NCI-H1092 treated with DMSO at 0.1 percent for 48 hours (cell line): ENCODE measurements at regions not wholly inside any gene's neighbourhood (a gene's known extent, or its start where the extent isn't known, plus 50 kb on each side); places are given as distances from the start of the nearest gene placed in this dataset.

Experiments
- DNase-seq: peaks from one replicate; lab custom pipeline; 2025; lab: John Stamatoyannopoulos, UW

GRCh38 chr15:87354661-87355410 lies 901.7 kb downstream of the NTRK3 start:
- DNase-seq: no peak

- no peak for DNase-seq
Measured at GRCh38 chr15:87349181-87349580, 907.4 kb downstream of the NTRK3 start.

GRCh38 chr15:87348746-87349145 lies 907.8 kb downstream of the NTRK3 start:
- DNase-seq: no peak

GRCh38 chr15:87347806-87348515 lies 908.6 kb downstream of the NTRK3 start:
- no peak for DNase-seq

GRCh38 chr15:87345961-87346360 lies 910.6 kb downstream of the NTRK3 start:
- no peak for DNase-seq

GRCh38 chr15:87343966-87344365 lies 912.6 kb downstream of the NTRK3 start:
- no peak for DNase-seq

GRCh38 chr15:87340370-87340769 lies 916.2 kb downstream of the NTRK3 start:
- no peak for DNase-seq

GRCh38 chr15:87326269-87326668 lies 930.3 kb downstream of the NTRK3 start:
- DNase-seq: no peak

- no peak for DNase-seq
Measured at GRCh38 chr15:87322870-87323269, 933.7 kb downstream of the NTRK3 start.

GRCh38 chr15:87322265-87322664 lies 934.3 kb downstream of the NTRK3 start:
- DNase-seq: no peak

GRCh38 chr15:87317900-87318299 lies 938.6 kb downstream of the NTRK3 start:
- DNase-seq: no peak

- DNase-seq: no peak
Measured at GRCh38 chr15:87312221-87312620, 944.3 kb downstream of the NTRK3 start.

- DNase-seq: no peak
Measured at GRCh38 chr15:87300146-87300545, 956.4 kb downstream of the NTRK3 start.

- DNase-seq: no peak
Measured at GRCh38 chr15:87294854-87295253, 961.7 kb downstream of the NTRK3 start.

- no peak for DNase-seq
Measured at GRCh38 chr15:87293031-87293430, 963.5 kb downstream of the NTRK3 start.

- DNase-seq: no peak
Measured at GRCh38 chr15:87287156-87287555, 969.4 kb downstream of the NTRK3 start.

- DNase-seq: no peak
Measured at GRCh38 chr15:87269566-87269965, 987.0 kb downstream of the NTRK3 start.

GRCh38 chr15:87268675-87269074 lies 987.9 kb downstream of the NTRK3 start:
- DNase-seq: no peak

GRCh38 chr15:87267798-87268197 lies 988.7 kb downstream of the NTRK3 start:
- no peak for DNase-seq

GRCh38 chr15:87263871-87264270 lies 992.7 kb downstream of the NTRK3 start:
- no peak for DNase-seq

- DNase-seq: no peak
Measured at GRCh38 chr15:87263296-87263695, 993.2 kb downstream of the NTRK3 start.

GRCh38 chr15:87245592-87245991 lies 1010.9 kb downstream of the NTRK3 start:
- no peak for DNase-seq

- DNase-seq: no peak
Measured at GRCh38 chr15:87243474-87243873, 1013.1 kb downstream of the NTRK3 start.
